SK-N-SH treated with all-trans-retinoic acid at 6 μM for 48 hours (cell line): ENCODE measurements at regions not wholly inside any gene's neighbourhood (a gene's known extent, or its start where the extent isn't known, plus 50 kb on each side); places are given as distances from the start of the nearest gene placed in this dataset.

ENCODE experiments used
- BACH2 ChIP-seq: fragments of 250-450 bp; sonication (Bioruptor Pico); IDR thresholded peaks from 2 replicates; pipeline ENCODE4 v1.9.0; 2021; ENCODE audit warnings: mild to moderate bottlenecking, borderline replicate concordance
- CSDC2 ChIP-seq: fragments of 250-450 bp; sonication (Bioruptor Pico); IDR thresholded peaks from 2 replicates; pipeline ENCODE4 v1.5.0; 2020; ENCODE audit warnings: mild to moderate bottlenecking, moderate library complexity
- PPARA ChIP-seq: fragments of 250-450 bp; sonication (Bioruptor Pico); IDR thresholded peaks from 2 replicates; pipeline ENCODE4 v1.5.0; 2020; ENCODE audit warnings: mild to moderate bottlenecking, borderline replicate concordance
- RARB ChIP-seq: fragments of 250-450 bp; sonication (Bioruptor Pico); IDR thresholded peaks from 2 replicates; pipeline ENCODE4 v1.8.0; 2021; ENCODE audit warnings: mild to moderate bottlenecking, moderate library complexity
- SNAI2 ChIP-seq: fragments of 250-450 bp; sonication (Bioruptor Pico); IDR thresholded peaks from 2 replicates; pipeline ENCODE4 v1.5.0; 2020; ENCODE audit warnings: mild to moderate bottlenecking, moderate library complexity
- ZNF565 ChIP-seq: fragments of 450-650 bp; formaldehyde crosslinking; conservative IDR thresholded peaks from 2 replicates; pipeline ENCODE4 v1.5.0; 2020; ENCODE audit warnings: low read depth, mild to moderate bottlenecking, moderate library complexity
- ZNF8 ChIP-seq: fragments of 450-650 bp; formaldehyde crosslinking; IDR thresholded peaks from 2 replicates; pipeline ENCODE4 v1.5.0; 2020; ENCODE audit warnings: mild to moderate bottlenecking, moderate library complexity
- TF ChIP-seq, protein P1 (sequence below): fragments of 250-450 bp; sonication (Bioruptor Pico); IDR thresholded peaks from 2 replicates; pipeline ENCODE4 v1.8.0; 2020; ENCODE audit warnings: mild to moderate bottlenecking, moderate library complexity, borderline replicate concordance
- TF ChIP-seq, protein P2 (sequence below): fragments of 250-450 bp; sonication (Bioruptor Pico); IDR thresholded peaks from 2 replicates; pipeline ENCODE4 v1.5.1; 2020; ENCODE audit warnings: low read depth, mild to moderate bottlenecking, moderate library complexity

DNA sequence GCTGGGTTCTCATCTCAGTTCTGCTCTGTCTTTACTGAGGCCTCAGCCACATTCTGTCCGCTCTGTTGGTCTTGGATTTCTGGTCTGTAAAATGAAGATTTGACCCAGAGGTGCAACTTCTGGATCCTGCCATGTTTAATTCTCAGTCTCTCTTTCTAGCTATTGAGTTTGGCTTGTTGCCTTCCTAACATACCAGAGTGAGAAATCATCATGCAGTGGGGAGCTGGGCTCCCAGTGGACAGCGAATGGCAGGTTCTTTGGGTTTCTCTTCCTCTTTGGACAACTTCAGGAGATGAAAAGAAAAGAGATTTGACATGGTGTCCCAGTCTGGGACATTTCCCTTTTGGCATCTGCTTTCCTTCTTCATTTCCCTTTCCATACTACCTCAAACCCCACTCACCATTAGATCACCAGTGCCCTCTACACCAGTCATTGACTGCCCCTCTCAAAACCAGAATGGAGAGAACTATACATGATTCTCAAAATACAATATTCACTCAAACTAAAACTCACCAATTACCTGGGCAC lies 334.7 kb downstream of the ACTL7B start:
- TF ChIP-seq BACH2 (CRISPR knock-in tag) = no peak
- TF ChIP-seq, protein P1, sequence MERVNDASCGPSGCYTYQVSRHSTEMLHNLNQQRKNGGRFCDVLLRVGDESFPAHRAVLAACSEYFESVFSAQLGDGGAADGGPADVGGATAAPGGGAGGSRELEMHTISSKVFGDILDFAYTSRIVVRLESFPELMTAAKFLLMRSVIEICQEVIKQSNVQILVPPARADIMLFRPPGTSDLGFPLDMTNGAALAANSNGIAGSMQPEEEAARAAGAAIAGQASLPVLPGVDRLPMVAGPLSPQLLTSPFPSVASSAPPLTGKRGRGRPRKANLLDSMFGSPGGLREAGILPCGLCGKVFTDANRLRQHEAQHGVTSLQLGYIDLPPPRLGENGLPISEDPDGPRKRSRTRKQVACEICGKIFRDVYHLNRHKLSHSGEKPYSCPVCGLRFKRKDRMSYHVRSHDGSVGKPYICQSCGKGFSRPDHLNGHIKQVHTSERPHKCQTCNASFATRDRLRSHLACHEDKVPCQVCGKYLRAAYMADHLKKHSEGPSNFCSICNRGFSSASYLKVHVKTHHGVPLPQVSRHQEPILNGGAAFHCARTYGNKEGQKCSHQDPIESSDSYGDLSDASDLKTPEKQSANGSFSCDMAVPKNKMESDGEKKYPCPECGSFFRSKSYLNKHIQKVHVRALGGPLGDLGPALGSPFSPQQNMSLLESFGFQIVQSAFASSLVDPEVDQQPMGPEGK (CRISPR knock-in tag) = no peak
- no peak for TF ChIP-seq SNAI2 (CRISPR knock-in tag)
- no peak for TF ChIP-seq PPARA (CRISPR knock-in tag)
- TF ChIP-seq ZNF8 = no peak
- no peak for TF ChIP-seq ZNF565 (CRISPR knock-in tag)
- no peak for TF ChIP-seq CSDC2
- TF ChIP-seq RARB = no peak
- TF ChIP-seq, protein P2, sequence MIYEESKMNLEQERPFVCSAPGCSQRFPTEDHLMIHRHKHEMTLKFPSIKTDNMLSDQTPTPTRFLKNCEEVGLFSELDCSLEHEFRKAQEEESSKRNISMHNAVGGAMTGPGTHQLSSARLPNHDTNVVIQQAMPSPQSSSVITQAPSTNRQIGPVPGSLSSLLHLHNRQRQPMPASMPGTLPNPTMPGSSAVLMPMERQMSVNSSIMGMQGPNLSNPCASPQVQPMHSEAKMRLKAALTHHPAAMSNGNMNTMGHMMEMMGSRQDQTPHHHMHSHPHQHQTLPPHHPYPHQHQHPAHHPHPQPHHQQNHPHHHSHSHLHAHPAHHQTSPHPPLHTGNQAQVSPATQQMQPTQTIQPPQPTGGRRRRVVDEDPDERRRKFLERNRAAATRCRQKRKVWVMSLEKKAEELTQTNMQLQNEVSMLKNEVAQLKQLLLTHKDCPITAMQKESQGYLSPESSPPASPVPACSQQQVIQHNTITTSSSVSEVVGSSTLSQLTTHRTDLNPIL (CRISPR knock-in tag) = no peak
